Small intestine (tissue), 7 donors: ENCODE measurements at regions not wholly inside any gene's neighbourhood (a gene's known extent, or its start where the extent isn't known, plus 50 kb on each side); places are given as distances from the start of the nearest gene placed in this dataset.

Source experiments
- DNase-seq, 2 donors: peaks; one replicate each; pipeline versions ENCODE4 v3.0.0 to v3.0.0-alpha.2; 2013
- FAIRE-seq: peaks from 2 replicates; lab custom pipeline; 2012; peaks lifted over from hg19 to GRCh38; lab: Jason Lieb, UNC
- H3K27ac ChIP-seq, 3 donors: one replicate each; pipeline ENCODE4 v1.5.1; 2013; ENCODE audit warnings: low read length in 2 of 3, mild to moderate bottlenecking in 2 of 3, control low read depth in 1 of 3, inconsistent platforms in 1 of 3, low read depth in 1 of 3, moderate library complexity in 1 of 3
- H3K27me3 ChIP-seq, 3 donors: one replicate each; pipeline ENCODE4 v1.6.1; 2013; ENCODE audit warnings: low read length in 3 of 3, inconsistent platforms in 1 of 3; ENCODE audit not compliant: control insufficient read depth in 3 of 3, insufficient read depth in 3 of 3
- H3K36me3 ChIP-seq, 3 donors: one replicate each; pipeline ENCODE4 v1.6.1; 2013; ENCODE audit warnings: low read length in 3 of 3, inconsistent platforms in 1 of 3, low read depth in 1 of 3, mild to moderate bottlenecking in 1 of 3, moderate library complexity in 1 of 3; ENCODE audit not compliant: control insufficient read depth in 3 of 3, insufficient read depth in 2 of 3
- H3K4me1 ChIP-seq, 3 donors: one replicate each; pipeline ENCODE4 v1.6.1; 2013; ENCODE audit warnings: low read length in 2 of 3, inconsistent platforms in 1 of 3, low read depth in 1 of 3, mild to moderate bottlenecking in 1 of 3, moderate library complexity in 1 of 3; ENCODE audit not compliant: control insufficient read depth in 3 of 3, insufficient read depth in 2 of 3
- H3K4me3 ChIP-seq, 3 donors: one replicate each; pipeline ENCODE4 v1.5.1; 2013; ENCODE audit warnings: low read length in 3 of 3, control low read depth in 1 of 3, inconsistent platforms in 1 of 3, low read depth in 1 of 3, mild to moderate bottlenecking in 1 of 3, moderate library complexity in 1 of 3
- H3K9me3 ChIP-seq, 2 donors: one replicate each; pipeline ENCODE4 v1.6.1; 2013; ENCODE audit warnings: low read depth in 1 of 2, low read length in 1 of 2; ENCODE audit not compliant: control insufficient read depth in 2 of 2, insufficient read depth in 1 of 2
- WGBS, 3 donors: extraction: QIAGEN DNeasy Blood & Tissue Kit; methylation state at CpG; one replicate each; pipeline ENCODE4 v1.1.7; 2013; 5-methylcytosine and 5-hydroxymethylcytosine counted together
- donor health status: healthy with polysubstance abuse.
- donor health status: control.
- donor health status: control.
- donor health status: Bipolar disorder and iron deficiency.
- donor health status: healthy.

DNA sequence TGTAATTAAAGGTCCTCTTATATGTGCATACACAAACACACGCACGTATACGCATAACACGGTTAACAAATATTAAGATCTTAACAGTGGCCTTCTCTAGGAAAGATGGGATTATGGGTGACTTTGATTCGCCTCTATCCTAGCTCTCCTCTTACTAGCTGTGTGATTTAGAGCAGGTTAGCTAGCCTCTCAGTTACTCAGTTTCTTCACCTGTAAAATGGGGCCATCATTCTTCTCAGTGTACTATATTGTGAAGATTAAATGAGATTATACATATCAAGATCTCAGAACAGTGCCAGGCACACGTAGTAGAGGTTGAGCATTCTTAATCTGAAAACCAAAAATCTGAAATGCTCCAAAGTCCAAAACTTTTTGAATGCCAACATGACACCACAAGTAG lies 159.3 kb downstream of the BCOR start:
- FAIRE-seq, result no peak

DNA sequence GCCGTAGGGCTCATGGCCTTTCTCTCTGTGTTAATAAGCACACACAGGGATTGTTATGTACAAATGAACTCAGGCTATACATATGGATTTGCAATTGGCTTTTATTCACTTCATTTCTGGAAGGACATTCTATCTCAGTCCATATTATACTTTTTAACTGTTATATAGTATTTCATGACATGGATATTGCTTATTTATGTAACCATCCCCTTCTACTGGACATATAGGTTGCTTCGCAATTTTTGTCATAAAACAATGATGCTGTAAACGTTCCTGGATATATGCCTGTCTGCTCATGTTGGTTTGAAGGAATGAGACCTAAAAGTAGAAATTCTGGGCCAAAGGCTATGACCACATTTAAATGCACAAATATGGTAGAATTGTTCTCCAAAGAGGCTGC lies 158.1 kb downstream of the BCOR start:
- H3K4me3 ChIP-seq, result no peak overlapping the region
- FAIRE-seq, result no peak
- H3K27ac ChIP-seq, result no peak overlapping the region
- H3K27me3 ChIP-seq, result no peaks in the 10 kb centered on the region
- H3K36me3 ChIP-seq, result no peaks in the 10 kb centered on the region
- H3K4me1 ChIP-seq, result peaks cover 0 to 13% (median 4%) of the 10 kb centered on the region in 3 donors
- DNase-seq, result no peak
- 84 to 89% (median 86%) methylated on average over 3 of the region's 3 CpGs for WGBS, 3 donors
- H3K9me3 ChIP-seq, result peaks cover 0 to 3% of the 10 kb centered on the region in 2 donors

More for the DNA sequence above, 159.3 kb downstream of the BCOR start:
- 89 to 93% (median 92%) methylated on average over 6 of the region's 6 CpGs for WGBS, 3 donors
- Histone ChIP-seq H3K4me3 (no peak overlapping the region), H3K27ac (no peak overlapping the region), H3K9me3 (peaks cover 0 to 3% of the 10 kb centered on the region in 2 donors), H3K4me1 (peaks cover 0 to 13% (median 4%) of the 10 kb centered on the region in 3 donors), H3K27me3 (no peaks in the 10 kb centered on the region), H3K36me3 (no peaks in the 10 kb centered on the region)
- no peak for DNase-seq

DNA sequence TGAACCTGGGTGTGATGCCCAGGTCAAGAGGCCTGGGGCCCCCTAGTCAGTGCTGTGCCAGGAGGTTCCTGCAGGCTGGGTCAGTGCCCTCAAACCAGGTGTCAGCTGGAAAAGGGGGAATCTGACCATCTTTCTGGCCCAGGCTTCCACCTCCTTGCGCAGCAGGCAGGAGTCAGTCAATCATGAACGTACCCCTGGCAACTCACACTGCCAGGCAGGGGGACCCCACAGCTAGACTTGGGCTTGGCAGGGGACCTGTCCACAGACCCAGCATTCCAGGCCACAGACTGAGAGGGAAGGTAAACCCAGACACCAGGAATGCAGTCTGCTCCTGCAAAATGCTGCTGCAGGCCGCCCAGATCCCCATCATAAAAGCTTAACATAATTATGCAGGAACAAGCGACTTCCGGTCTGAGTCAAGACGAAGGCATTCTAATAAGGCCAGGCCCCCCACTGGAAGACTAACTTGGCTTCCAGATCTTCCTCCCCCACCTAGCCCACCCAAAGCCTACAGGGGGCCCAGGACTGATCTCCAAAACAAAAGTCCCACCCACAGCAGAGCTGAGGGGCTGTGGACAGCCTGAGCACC lies 156.3 kb downstream of the BCOR start:
- Histone ChIP-seq H3K4me1 (peaks cover 0 to 11% (median 4%) of the 10 kb centered on the region in 3 donors), H3K27me3 (no peaks in the 10 kb centered on the region), H3K27ac (no peak overlapping the region), H3K4me3 (no peak overlapping the region), H3K9me3 (peaks cover 0 to 3% of the 10 kb centered on the region in 2 donors), H3K36me3 (no peaks in the 10 kb centered on the region)
- no peak for DNase-seq
- whole genome bisulfite sequencing, 3 donors, result 88 to 95% methylated on average over 6 of the region's 6 CpGs; no CpG with 5 or more reads in 1 of the 3 donors
- FAIRE-seq, result no peak

DNA sequence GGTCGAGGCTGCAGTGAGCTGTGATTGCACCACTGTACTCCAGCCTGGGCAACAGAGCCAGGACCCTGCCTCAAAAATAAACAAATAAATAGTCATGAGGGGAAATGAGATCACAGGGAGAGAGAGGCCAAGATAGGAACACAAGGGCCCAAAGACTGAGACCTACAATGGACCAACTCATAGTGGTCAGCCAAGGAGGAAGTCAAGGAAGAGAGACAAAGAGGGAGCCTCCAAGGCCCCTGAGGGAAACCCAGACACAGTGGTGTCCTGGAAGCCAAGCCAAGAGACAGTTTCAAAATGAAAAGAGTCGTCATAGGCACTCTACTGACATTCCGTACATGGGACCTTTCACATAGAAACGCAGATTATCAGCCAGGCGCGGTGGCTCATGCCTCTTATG lies 153.3 kb downstream of the BCOR start:
- no peak for FAIRE-seq
- WGBS, 3 donors, result 79 to 91% (median 90%) methylated on average over 6 of the region's 6 CpGs
- H3K27ac ChIP-seq, result no peak overlapping the region

DNA sequence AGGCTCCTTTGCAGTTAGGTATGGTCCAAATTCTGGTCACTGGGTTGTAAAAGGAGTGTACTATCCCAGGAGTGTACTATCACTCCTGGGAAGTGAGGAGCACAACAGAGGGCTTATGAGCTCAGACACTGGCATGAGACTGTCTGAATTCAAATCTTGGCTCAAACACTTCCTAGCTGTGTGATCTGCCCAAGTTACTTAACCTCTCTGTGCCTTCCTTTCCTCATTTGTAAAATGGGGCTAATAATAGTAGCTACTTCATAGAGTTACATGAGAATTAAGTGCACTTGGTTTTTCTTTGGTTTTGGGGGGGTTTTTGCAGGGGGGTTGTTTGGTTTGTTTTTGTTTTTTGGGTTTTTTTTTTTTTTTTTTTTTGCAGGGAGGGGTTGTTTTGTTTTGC lies 152.0 kb downstream of the BCOR start:
- no peaks in the 10 kb centered on the region for H3K36me3 ChIP-seq
- no peaks in the 10 kb centered on the region for H3K27me3 ChIP-seq
- peaks cover 0 to 4% of the 10 kb centered on the region in 2 donors for H3K9me3 ChIP-seq
- no peak overlapping the region for H3K4me3 ChIP-seq
- no peak for DNase-seq
- no peak overlapping the region for H3K27ac ChIP-seq
- no peaks in the 10 kb centered on the region for H3K4me1 ChIP-seq
- no peak for FAIRE-seq

More for the DNA sequence above, 153.3 kb downstream of the BCOR start:
- Histone ChIP-seq H3K36me3 (no peaks in the 10 kb centered on the region), H3K27me3 (no peaks in the 10 kb centered on the region), H3K9me3 (peaks cover 0 to 3% of the 10 kb centered on the region in 2 donors), H3K4me3 (no peak overlapping the region), H3K4me1 (no peaks in the 10 kb centered on the region)
- no peak for DNase-seq

DNA sequence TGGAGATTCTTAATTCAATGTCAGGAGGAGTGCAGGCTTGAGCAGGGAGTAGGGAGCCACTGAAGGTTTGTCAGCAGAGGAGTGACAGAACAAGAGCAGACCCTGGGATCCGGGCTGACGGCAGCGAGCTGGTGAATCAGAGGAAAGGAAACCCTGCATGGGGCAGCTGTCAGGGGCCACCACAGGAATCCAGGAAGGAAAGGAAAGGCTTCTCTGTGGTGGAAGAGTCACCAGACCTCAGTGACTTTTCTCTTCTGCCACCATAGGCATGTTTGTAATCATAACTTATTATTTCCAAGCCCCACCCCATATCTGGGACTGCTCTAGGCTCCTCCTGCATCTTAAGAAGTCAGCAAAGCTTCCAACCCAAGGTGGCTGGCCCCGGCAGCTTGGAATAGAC lies 150.9 kb downstream of the BCOR start:
- no peaks in the 10 kb centered on the region for H3K4me1 ChIP-seq
- no peak for FAIRE-seq
- 74 to 100% (median 93%) methylated on average over 2 to 4 of the region's 4 CpGs for WGBS, 3 donors

DNA sequence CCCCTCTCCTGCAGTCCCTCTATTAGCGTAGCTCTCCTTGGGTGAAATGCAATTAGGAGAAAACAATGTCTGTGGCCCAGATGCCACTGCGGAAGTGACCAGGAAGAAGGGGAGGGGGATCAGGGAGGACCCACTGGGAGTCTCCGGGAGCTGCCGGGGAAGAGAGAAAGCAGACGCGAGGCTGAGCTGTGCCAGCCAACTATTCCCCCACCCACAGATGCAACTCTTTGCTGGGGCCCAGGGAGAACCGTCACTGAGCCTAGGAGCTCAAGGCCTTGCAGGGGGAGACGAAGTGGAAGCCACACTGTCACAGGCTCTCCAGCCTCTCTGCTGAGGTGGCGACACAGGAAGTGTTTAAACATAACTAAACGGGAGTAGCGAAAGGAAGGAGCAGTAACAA lies 149.2 kb downstream of the BCOR start:
- no peaks in the 10 kb centered on the region for H3K27me3 ChIP-seq
- DNase-seq, result no peak
- no peaks in the 10 kb centered on the region for H3K36me3 ChIP-seq
- no peak overlapping the region for H3K4me3 ChIP-seq
- 62 to 88% (median 70%) methylated on average over 8 to 11 of the region's 11 CpGs for WGBS, 3 donors
- no peak for FAIRE-seq
- H3K4me1 ChIP-seq, result no peaks in the 10 kb centered on the region
- peaks cover 0 to 5% of the 10 kb centered on the region in 2 donors for H3K9me3 ChIP-seq
- H3K27ac ChIP-seq, result no peak overlapping the region

More for the DNA sequence above, 150.9 kb downstream of the BCOR start:
- H3K27me3 ChIP-seq, result no peaks in the 10 kb centered on the region
- peaks cover 0 to 8% of the 10 kb centered on the region in 2 donors for H3K9me3 ChIP-seq
- no peak for DNase-seq
- H3K4me3 ChIP-seq, result no peak overlapping the region
- no peaks in the 10 kb centered on the region for H3K36me3 ChIP-seq
- no peak overlapping the region for H3K27ac ChIP-seq

DNA sequence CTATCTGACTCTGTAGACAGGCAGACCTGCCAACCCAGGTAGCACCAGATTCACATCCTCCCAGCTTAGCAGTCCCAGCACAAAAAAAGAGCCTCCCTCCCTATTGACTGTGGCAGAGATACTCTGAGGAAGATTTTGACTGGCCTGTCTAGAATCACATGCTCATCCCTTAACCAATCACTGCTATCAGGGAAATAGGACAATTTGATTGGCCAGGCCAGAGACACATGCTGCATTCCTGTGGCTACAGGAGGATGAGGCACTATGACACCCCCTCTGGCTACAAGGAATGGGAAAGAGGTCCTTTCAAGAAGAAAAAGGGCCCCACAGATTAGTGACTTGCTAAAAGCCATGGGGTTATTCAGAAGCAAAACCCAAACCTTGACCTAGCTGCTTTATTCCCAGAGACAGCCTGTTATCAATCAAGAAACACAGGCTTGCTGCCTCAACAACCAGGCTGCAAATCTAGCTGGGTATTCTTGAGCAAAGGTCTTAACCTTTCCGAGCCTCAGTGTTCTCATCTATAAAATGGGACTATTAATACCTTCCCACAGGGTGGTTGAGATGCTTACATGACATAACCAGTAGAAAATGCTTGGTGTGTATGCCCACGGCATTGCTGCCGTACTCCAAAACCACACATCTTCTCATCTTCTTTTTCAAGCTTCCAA lies 147.6 kb downstream of the BCOR start:
- Histone ChIP-seq H3K27ac (no peak overlapping the region), H3K4me1 (no peaks in the 10 kb centered on the region), H3K4me3 (no peak overlapping the region), H3K36me3 (no peaks in the 10 kb centered on the region), H3K27me3 (no peaks in the 10 kb centered on the region), H3K9me3 (peaks cover 0 to 5% of the 10 kb centered on the region in 2 donors)
- FAIRE-seq, result no peak
- DNase-seq, result no peak
- WGBS, 3 donors, result 88 to 96% (median 95%) methylated on average over 3 of the region's 3 CpGs
